Liver (tissue), 8 donors: ENCODE measurements at regions not wholly inside any gene's neighbourhood (a gene's known extent, or its start where the extent isn't known, plus 50 kb on each side); places are given as distances from the start of the nearest gene placed in this dataset.

Experiments used
- DNase-seq: peaks from one replicate; pipeline ENCODE4 v3.0.0-alpha.2; 2017; ENCODE audit warnings: low spot score
- H3K27ac ChIP-seq, 2 donors: one replicate each; pipeline ENCODE4 v1.7.0; 2013; ENCODE audit warnings: inconsistent platforms in 2 of 2, low read length in 2 of 2, control low read depth in 1 of 2, low read depth in 1 of 2, mild to moderate bottlenecking in 1 of 2
- H3K27me3 ChIP-seq, 4 donors: one replicate each; pipeline versions ENCODE4 v1.6.1 to v1.7.0; 2013; ENCODE audit warnings: low read length in 3 of 4, inconsistent platforms in 1 of 4, mild to moderate bottlenecking in 1 of 4, moderate library complexity in 1 of 4; ENCODE audit not compliant: control insufficient read depth in 4 of 4, insufficient read depth in 4 of 4
- H3K36me3 ChIP-seq, 4 donors: one replicate each; pipeline versions ENCODE4 v1.6.1 to v1.7.0; 2013; ENCODE audit warnings: low read length in 3 of 4, mild to moderate bottlenecking in 3 of 4, low read depth in 1 of 4, moderate library complexity in 1 of 4; ENCODE audit not compliant: control insufficient read depth in 4 of 4, insufficient read depth in 3 of 4
- H3K4me1 ChIP-seq, 4 donors: one replicate each; pipeline versions ENCODE4 v1.6.1 to v1.7.0; 2013; ENCODE audit warnings: low read length in 3 of 4, mild to moderate bottlenecking in 3 of 4, moderate library complexity in 1 of 4; ENCODE audit not compliant: control insufficient read depth in 4 of 4, insufficient read depth in 4 of 4
- H3K4me3 ChIP-seq, 3 donors: one replicate each; pipeline versions ENCODE4 v1.6.1 to v1.7.0; 2013; ENCODE audit warnings: low read length in 3 of 3, control low read depth in 1 of 3, low read depth in 1 of 3, mild to moderate bottlenecking in 1 of 3
- H3K9ac ChIP-seq, 2 donors: one replicate each; pipeline ENCODE4 v1.7.0; 2013; ENCODE audit warnings: low read length in 2 of 2, mild to moderate bottlenecking in 2 of 2, moderate library complexity in 2 of 2, control low read depth in 1 of 2, low read depth in 1 of 2
- H3K9me3 ChIP-seq, 4 donors: one replicate each; pipeline versions ENCODE4 v1.6.1 to v1.7.0; 2013; ENCODE audit warnings: low read length in 3 of 4; ENCODE audit not compliant: control insufficient read depth in 4 of 4
- ATF3 ChIP-seq: IDR thresholded peaks from 2 replicates; pipeline ENCODE4 v1.6.1; 2016; ENCODE audit warnings: antibody characterized with exemption
- CTCF ChIP-seq: fragments of 150-350 bp; IDR thresholded peaks from 2 replicates; pipeline ENCODE4 v1.5.1; 2017; ENCODE audit warnings: improper control_type of control experiment, low read depth, low read length; ENCODE audit not compliant: missing input control
- EGR1 ChIP-seq, 2 donors: IDR thresholded peaks; 2 replicates each; pipeline ENCODE4 v1.6.1; 2016 to 2018; ENCODE audit warnings: antibody characterized with exemption in 2 of 2, low read depth in 2 of 2
- FOXA1 ChIP-seq: IDR thresholded peaks from 2 replicates; pipeline ENCODE4 v1.6.1; 2016; ENCODE audit warnings: antibody characterized with exemption
- FOXA2 ChIP-seq: IDR thresholded peaks from 2 replicates; pipeline ENCODE4 v1.6.1; 2016; ENCODE audit warnings: antibody characterized with exemption
- GABPA ChIP-seq, 2 donors: IDR thresholded peaks in 1 of 2; conservative IDR thresholded peaks in 1 of 2; 2 replicates each; pipeline ENCODE4 v1.6.1; 2016; ENCODE audit warnings: antibody characterized with exemption in 2 of 2, mild to moderate bottlenecking in 1 of 2, moderate library complexity in 1 of 2
- HNF4A ChIP-seq, 2 donors: conservative IDR thresholded peaks; 2 replicates each; pipeline ENCODE4 v1.6.1; 2016; ENCODE audit warnings: antibody characterized with exemption in 2 of 2, mild to moderate bottlenecking in 2 of 2
- HNF4G ChIP-seq: IDR thresholded peaks from 2 replicates; pipeline ENCODE4 v1.6.1; 2016; ENCODE audit warnings: antibody characterized with exemption
- JUND ChIP-seq, 2 donors: IDR thresholded peaks; 2 replicates each; pipeline ENCODE4 v1.6.1; 2016; ENCODE audit warnings: antibody characterized with exemption in 2 of 2
- MAX ChIP-seq: IDR thresholded peaks from 2 replicates; pipeline ENCODE4 v1.6.1; 2016; ENCODE audit warnings: antibody characterized with exemption
- NR2F2 ChIP-seq: IDR thresholded peaks from 2 replicates; pipeline ENCODE4 v1.6.1; 2016; ENCODE audit warnings: antibody characterized with exemption
- RAD21 ChIP-seq, 2 donors: IDR thresholded peaks; 2 replicates each; pipeline ENCODE4 v1.6.1; 2016; ENCODE audit warnings: antibody characterized with exemption in 2 of 2, mild to moderate bottlenecking in 2 of 2
- REST ChIP-seq: IDR thresholded peaks from 2 replicates; pipeline ENCODE4 v1.6.1; 2016; ENCODE audit warnings: antibody characterized with exemption, mild to moderate bottlenecking
- RXRA ChIP-seq, 2 donors: IDR thresholded peaks; 2 replicates each; pipeline ENCODE4 v1.6.1; 2017 to 2018; ENCODE audit warnings: antibody characterized with exemption in 2 of 2, mild to moderate bottlenecking in 1 of 2
- SP1 ChIP-seq: IDR thresholded peaks from 2 replicates; pipeline ENCODE4 v1.6.1; 2018; ENCODE audit warnings: antibody characterized with exemption, mild to moderate bottlenecking
- TAF1 ChIP-seq: conservative IDR thresholded peaks from 2 replicates; pipeline ENCODE4 v1.6.1; 2016; ENCODE audit warnings: antibody characterized with exemption, mild to moderate bottlenecking
- YY1 ChIP-seq: IDR thresholded peaks from 2 replicates; pipeline ENCODE4 v1.6.1; 2016; ENCODE audit warnings: antibody characterized with exemption, mild to moderate bottlenecking
- ZBTB33 ChIP-seq: IDR thresholded peaks from 2 replicates; pipeline ENCODE4 v1.6.1; 2016; ENCODE audit warnings: antibody characterized with exemption
- WGBS: extraction: QIAGEN DNeasy Blood & Tissue Kit; methylation state at CpG from one replicate; pipeline ENCODE4 v1.1.7; 2013; 5-methylcytosine and 5-hydroxymethylcytosine counted together
- donor health status: healthy.
- donor health status: healthy.
- donor health status: healthy.
- donor health status: healthy.
- donor health status: healthy.

- Histone ChIP-seq H3K27me3 (peaks cover 0 to 2% (median 0%) of the 10 kb centered on the region in 4 donors), H3K4me3 (no peak overlapping the region), H3K9ac (no peak overlapping the region), H3K4me1 (no peaks in the 10 kb centered on the region), H3K36me3 (no peaks in the 10 kb centered on the region), H3K9me3 (peaks cover 0 to 3% (median 0%) of the 10 kb centered on the region in 4 donors), H3K27ac (no peak overlapping the region)
- DNase-seq = no peak
- WGBS = 59% methylated on average over 4 of the region's 4 CpGs
- TF ChIP-seq SP1 = no peak
- TF ChIP-seq MAX = no peak
- TF ChIP-seq RAD21 (IDR thresholded peaks at IDR 0.05) = no peak
- no peak for TF ChIP-seq HNF4G
- no peak for TF ChIP-seq FOXA2
- TF ChIP-seq YY1 = no peak
- no peak for TF ChIP-seq FOXA1
- TF ChIP-seq EGR1 (IDR thresholded peaks at IDR 0.05; ENCODE audit: low read depth in 2 of 2) = no peak
- no peak for TF ChIP-seq RXRA (IDR thresholded peaks at IDR 0.05)
- TF ChIP-seq JUND (IDR thresholded peaks at IDR 0.05) = no peak
- no peak for TF ChIP-seq REST
- no peak for TF ChIP-seq GABPA (IDR thresholded peaks at IDR 0.05 in 1 of 2, conservative IDR thresholded peaks at IDR 0.05 in 1 of 2)
- TF ChIP-seq ZBTB33 = no peak
- TF ChIP-seq TAF1 = no peak
- TF ChIP-seq HNF4A (conservative IDR thresholded peaks at IDR 0.05) = no peak
- TF ChIP-seq NR2F2 = no peak
- no peak for TF ChIP-seq CTCF
Measured at GRCh38 chr6:19781269-19781668, 55.9 kb upstream of the ID4 start.

- Histone ChIP-seq H3K27ac (no peak overlapping the region), H3K9ac (no peak overlapping the region), H3K9me3 (peaks cover 0 to 3% (median 0%) of the 10 kb centered on the region in 4 donors), H3K4me3 (no peak overlapping the region), H3K4me1 (no peaks in the 10 kb centered on the region), H3K27me3 (peaks cover 0 to 2% (median 0%) of the 10 kb centered on the region in 4 donors), H3K36me3 (no peaks in the 10 kb centered on the region)
- WGBS = 92% methylated on average over 3 of the region's 3 CpGs
- DNase-seq = no peak
- TF ChIP-seq YY1 = no peak
- no peak for TF ChIP-seq RAD21 (IDR thresholded peaks at IDR 0.05)
- TF ChIP-seq EGR1 (IDR thresholded peaks at IDR 0.05; ENCODE audit: low read depth in 2 of 2) = no peak
- TF ChIP-seq ATF3 = no peak
- no peak for TF ChIP-seq HNF4G
- no peak for TF ChIP-seq HNF4A (conservative IDR thresholded peaks at IDR 0.05)
- no peak for TF ChIP-seq ZBTB33
- TF ChIP-seq GABPA (IDR thresholded peaks at IDR 0.05 in 1 of 2, conservative IDR thresholded peaks at IDR 0.05 in 1 of 2) = no peak
- TF ChIP-seq NR2F2 = no peak
- no peak for TF ChIP-seq REST
- no peak for TF ChIP-seq TAF1
- TF ChIP-seq FOXA2 = no peak
Measured at GRCh38 chr6:19782588-19782987, 54.6 kb upstream of the ID4 start.
